HG03175 (cell line): ENCODE measurements at regions not wholly inside any gene's neighbourhood (a gene's known extent, or its start where the extent isn't known, plus 50 kb on each side); places are given as distances from the start of the nearest gene placed in this dataset.

Experiments
- ATAC-seq: cut with Tn5 transposase; IDR thresholded peaks from one replicate; pipeline ENCODE4 v1.9.1; 2021; ENCODE audit warnings: mild to moderate bottlenecking, moderate library complexity; ENCODE audit not compliant: unreplicated experiment

DNA sequence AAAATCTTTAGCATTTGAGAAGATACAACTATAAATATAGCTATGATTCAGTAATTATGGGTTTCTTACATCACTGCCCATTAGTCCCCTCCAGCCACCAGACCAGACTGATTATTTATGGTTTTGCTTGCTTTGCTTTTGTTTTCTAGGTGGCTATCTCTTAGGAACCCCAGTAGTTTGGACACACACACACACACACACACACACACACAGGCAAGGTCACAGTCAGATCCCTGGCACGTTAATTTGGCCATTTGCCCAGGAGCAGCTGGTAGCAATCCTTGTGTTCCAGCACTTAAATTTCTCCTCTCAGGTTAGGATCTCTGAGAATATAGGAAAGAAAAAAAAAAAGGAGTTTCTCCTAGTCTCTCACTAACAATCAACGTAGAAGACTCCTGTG is 90.2 kb upstream of the RESF1 start:
- no peak for ATAC-seq

DNA sequence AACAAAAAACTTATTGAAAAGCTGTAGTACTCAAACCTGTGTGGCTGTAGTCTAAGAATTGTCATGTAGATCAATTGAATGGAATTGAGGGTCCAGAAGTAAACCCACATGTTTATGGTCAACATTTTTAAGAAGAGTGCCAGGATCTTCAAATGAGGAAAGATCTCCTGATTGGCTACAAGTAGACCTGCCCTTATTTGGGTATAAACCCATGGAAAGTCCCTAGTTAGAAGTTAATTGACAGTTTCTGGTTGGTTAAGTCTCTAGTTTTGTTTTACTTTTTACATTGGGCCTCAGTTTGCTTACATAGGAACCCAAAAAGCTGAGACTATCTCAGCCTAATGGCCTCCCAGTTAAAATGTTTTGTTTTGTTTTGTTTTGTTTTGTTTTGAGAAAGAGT is 91.9 kb upstream of the RESF1 start:
- no peak for ATAC-seq

DNA sequence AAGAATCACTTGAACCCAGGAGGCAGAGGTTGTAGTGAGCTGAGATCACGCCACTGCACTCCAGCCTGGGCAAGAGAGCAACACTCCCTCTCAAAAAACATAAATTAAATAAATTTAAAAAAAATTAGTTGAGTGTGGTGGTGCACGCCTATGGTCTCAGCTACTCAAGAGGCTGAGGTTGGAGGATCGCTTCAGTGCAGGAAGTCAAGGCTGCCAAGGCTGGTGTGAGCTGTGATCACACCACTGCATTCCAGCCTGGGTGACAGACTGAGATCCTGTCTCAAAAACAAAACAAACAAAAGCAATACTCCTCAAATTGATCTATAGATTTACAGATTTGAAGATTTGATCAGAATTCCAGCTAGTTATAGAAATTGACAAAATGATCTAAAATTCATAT is 92.7 kb upstream of the RESF1 start:
- no peak for ATAC-seq

DNA sequence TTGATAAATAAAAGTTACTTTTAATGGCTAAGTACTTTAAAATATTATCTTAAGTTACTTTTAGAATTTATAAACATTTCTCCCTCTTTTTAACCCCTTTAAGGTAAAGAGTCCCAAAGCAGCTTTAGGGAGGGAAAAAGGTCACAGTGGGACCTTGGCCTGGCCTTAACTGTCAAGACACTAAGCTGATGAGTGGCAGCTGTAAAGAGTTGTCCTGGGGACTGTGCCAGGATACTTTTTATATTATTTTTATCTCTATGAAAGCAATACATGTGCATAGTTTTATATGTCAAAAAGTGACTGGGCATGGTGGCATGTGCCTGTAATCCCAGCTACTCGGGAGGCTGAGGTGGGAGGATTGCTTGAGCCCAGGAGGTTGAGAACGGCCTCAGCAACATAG is 94.2 kb upstream of the RESF1 start:
- no peak for ATAC-seq

DNA sequence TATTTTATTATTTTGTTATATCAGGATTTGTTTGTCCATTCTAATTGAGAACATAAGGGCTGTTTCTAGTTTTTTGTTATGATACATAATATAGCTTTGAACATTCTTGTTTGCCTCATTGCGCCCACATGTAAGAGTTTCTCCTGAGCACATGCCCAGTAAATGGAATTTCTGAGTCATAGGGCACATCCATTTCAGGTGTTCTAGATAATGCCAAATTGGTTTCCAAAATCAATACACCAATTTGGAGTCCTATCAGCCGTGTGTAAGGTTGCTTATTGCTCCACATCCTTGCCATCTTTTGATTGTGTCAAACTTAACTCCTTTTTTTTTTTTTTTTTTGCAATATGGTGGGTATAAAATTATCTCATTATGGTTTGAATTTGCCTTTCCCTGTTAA is 97.9 kb upstream of the RESF1 start:
- ATAC-seq, result no peak

DNA sequence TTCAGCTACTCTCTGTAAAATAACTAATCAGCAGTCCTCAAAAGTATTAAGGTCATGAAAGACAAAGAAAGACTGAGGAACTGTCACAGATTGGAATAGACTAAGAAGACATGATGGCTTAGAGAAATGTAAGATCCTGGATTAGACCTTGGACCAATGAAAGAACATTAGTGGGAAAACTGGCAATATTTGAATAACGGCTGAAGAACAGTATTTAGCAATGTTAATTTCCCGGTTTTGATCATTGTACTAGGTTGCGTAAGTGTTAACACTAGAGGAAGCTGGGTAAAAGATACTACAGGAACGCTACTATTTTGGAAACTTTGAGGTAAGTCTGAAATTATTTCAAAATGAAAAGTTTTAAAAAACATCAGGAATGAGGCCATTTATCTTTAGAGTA is 98.8 kb upstream of the RESF1 start:
- no peak for ATAC-seq

DNA sequence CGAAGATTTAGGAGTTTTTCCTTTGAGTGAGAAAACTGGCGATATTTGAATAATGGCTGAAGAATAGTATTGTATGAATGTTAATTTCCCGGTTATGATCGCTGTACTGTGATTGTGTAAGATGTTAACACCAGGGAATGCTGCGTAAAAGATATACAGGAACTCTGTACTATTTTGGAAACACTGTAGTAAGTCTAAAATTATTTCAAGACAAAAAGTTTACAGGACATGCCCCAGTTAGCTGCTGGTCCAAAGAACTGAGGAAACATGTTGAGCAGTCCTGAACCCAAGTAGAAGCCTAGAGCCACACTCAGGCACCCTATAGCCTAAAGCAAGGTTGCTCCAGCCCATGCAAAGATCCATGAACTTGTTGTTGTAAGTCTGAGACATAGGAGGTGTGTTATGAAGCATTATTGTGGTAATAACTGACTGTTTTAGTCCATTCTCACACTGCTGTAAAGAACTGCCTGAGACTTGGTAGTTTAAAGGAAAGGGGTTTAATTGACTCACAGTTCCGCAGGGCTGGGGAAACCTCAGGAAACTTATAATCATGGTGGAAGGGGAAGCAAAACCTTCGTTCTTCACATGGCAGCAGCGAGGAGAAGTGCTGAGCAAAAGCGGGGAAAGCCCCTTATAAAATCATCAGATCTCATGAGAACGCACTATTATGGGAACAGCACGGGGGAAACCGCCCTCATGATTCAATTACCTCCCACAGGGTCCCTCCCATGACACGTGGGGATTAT is 99.8 kb upstream of the RESF1 start:
- ATAC-seq, result no peak

DNA sequence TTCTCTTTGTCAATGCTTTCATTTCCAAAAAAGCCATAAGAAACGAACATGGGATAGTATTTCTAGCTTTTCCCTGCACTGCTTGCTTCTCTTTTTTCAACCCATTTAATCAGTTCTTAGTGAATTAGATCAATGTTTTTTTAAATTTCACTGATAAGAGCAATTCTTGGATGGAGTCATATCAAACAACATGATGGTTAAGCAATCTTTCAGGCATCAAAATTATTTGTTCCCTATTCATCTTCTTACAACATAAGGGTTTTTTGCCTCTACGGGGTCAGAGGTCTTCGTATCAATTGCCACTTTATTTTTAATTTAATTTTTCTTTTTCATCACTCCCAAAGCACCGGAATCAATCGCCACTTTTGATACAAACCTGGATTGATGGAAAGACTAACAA is 103.8 kb upstream of the RESF1 start:
- no peak for ATAC-seq

DNA sequence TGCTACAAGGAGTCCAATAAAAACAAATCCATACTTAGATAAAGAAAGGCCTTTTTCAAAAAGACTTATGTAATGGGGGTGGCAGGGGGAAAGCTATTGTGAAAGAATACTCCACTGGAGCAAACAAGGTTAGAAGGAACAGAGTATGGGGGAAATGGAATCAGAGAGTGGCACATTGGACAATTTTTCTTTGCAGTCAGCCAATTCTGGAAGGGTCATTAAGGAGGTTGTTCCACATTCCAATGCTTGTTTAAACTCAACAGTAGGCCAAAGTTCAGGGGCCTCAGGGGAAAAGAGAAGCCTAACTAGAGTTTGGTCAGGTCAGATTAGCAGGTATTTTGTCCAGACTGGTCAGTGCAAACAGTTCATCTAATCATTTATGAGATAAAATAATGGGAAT is 105.2 kb upstream of the RESF1 start:
- no peak for ATAC-seq

DNA sequence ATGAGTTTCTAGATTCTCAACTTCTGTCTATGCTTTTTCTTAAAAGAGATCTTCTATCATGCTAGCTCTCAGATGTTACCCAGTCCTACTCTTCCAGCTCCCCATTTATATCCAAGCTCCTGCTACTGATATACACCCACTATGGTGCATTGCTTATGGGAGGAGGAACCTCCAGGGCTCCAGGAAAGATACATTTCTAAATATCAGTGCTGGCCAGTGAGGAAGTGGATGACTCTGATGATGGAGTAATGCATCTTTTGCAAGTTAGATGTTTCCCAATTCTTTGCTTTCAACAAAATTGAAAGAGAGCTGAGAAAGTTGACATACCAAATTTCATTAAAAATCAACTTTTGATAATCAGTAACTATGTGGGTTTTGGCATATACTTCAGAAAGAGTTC is 105.7 kb upstream of the RESF1 start:
- ATAC-seq, result no peak

DNA sequence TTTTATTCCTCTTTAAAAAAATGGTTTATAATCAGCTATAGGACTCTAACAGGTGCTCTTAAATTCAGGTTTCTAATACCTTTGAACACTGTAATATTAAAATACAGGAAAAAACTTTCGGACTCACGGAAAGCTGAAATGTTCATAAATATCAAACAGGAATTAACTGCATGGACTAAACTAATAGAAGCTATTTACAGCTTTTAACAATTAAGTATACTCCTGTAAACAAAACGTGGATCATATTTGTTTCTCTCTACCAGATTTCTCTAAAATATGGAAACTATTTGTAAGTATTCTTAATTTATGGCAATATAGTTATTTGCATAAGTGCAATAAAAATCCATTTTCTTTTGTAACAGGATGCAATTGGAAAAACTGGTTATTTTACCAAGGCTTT is 108.9 kb upstream of the RESF1 start:
- ATAC-seq, result no peak

DNA sequence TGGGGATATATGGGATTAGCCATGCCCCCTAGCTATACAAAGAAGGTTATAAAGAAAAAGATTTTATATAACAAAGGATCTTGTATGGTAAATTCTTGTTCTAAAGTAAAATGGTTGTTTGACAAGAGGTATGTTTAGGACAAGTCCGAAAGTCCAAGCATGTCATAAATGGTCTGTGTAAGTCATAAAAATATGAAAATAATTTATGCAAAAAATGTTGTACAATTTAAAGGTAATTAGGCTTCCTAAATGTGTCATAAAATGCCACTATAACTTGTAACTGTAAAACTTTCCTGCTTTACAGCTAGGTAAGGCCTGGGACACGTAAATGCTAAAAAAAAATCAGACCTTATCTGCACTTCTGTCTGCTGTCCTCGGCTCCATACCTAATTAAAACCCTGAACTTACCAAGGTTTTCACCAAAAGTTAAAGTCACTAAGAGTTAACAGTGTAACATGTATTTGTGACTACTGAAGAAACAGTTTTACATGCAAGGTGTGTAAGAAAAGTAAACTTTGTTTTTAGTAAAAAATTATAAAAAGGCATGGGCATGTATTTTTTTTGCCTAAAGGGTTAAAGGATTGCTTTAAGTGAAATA is 110.0 kb upstream of the RESF1 start:
- no peak for ATAC-seq

DNA sequence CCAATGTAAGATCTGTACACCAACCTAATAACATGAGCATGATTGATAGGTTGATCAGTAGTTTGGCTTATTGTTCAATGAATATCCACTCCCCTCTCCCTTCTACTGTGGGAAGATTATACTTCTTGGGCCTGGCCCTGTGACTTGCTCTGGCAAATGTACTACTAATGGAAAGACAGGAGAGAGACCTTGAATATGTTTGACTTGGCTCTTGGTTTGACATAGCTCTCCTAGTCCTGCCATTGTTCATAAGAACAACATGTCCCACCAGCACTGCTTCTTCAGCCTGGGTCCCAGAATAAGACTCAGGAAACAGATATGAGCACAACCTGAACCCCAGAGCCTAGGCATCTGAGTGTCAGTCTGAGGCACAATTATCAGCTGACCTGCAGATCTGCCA is 112.8 kb upstream of the RESF1 start:
- no peak for ATAC-seq

DNA sequence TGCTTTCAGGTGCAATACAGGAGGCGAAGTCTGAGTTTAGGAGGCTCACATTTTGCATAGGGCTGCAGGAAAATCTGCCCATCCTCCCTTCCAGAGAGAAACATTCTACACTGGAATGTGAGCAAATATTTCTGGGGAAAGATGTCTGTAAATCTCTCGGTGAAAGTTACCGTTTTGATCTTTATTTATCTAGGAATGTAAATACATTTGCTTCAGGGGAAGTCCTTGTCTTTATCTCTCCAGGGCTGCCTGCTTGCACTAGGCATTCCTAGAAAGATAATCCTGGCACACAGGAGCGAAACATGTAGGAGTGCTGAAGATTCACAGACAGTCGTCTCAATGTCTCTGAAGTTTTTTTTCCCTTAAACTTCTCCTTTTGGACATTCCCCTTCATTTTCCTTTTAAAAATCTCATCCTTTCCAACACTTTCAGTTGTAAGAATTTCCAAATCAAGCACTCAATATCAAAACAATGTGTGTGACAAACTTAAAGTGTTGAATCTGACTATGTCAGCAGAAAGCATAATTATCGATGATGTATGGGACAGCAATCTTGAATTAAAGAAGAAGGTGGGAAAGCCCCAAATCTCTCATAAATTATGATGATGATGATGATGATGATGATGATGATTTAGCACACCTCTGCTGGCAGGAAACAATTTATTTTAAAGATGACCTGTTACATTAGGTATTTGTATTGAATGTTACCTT is 113.4 kb upstream of the RESF1 start:
- ATAC-seq, result no peak

DNA sequence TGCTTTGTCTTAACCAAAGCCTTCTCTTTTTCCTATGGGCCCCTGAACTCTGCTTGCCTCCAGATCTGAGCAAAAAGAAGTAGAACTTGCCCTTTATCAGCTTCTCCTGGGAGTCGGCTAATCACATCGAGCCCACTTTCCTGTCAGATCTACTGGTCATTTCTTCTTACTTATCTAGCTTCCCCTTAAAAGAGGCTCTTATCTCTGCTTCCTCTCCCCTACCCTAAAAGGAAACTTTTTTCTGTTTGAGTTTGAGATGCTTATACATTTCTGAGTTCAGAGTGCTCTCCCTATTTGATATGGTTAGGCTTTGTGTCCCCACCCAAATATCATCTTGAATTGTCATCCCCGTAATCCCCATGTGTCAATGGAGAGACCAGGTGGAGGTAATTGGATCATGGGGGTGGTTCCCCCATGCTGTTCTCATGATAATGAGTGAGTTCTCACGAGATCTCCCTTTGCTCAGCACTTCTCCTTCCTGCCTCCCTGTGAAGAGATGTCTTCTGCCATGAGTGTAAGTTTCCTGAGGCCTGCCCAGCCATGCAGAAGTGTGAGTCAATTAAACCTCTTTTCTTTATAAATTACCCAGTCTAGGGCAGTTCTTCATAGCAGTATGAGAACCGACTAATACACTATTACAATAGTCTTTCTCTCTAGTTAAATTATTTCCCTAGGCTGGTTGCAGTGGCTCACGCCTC is 114.7 kb upstream of the AMN1 start:
- no peak for ATAC-seq

DNA sequence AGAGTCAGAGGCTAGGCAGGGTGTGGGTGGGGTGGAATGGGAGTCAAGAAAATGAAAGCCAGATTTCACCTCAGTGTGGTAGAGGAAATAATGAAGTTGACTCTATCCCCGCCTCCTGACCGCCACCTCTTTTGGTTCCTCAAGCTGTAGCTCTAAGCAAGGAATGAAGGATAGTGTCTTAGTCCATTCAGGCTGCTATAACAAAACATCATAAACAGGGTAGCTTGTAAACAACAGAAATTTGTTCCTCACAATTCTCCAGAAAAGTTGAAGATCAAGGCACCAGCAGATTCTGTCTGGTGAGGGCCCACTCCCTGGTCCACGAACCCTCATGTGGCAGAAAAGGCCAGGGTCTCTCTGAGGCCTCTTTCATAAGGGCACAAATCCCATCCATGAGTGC is 109.1 kb upstream of the AMN1 start:
- no peak for ATAC-seq

DNA sequence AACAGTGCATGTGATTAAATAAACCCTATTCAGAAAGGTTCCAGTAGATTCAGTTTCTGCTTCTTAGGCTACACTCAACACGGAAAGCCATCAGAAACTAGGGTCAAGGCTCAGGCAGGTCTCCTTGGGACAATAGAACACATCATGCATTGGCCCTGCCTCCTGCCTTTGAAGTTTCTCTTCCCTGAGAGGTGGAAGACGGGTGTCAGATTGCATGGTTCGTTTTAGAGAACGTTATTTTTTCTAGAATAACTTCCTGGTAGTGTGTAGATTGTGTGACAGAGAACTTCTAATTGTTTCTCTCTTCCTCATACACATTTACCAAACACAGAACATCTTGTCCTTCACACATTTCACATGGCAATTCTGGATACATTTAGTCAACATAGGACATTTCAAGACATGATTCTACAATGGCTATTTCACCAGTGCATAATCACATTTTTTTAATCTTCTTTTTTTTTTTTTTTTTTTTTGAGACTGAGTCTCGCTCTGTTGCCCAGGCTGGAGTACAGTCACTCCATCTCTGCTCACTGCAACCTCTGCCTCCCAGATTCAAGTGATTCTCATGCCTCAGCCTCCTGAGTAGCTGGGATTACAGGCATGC is 106.6 kb upstream of the AMN1 start:
- ATAC-seq, result no peak

DNA sequence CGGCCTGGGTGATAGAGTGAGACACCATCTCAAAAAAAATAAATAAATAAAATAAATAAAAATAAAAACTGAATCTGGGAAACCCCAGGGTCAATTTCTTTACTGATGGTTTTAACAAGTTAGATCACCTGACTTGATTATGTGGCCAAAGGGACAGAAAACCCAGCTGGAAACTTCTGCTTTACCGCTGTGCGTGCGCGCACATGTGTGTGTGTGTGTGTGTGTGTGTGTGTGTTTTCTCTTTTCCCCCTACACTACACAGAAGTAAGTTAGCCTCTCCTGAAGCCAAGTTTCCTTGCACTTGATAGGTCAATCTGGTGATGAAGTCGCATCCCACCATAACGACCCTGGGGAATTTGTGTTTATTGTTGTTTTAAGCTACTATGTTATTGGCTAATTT is 105.3 kb upstream of the AMN1 start:
- no peak for ATAC-seq

DNA sequence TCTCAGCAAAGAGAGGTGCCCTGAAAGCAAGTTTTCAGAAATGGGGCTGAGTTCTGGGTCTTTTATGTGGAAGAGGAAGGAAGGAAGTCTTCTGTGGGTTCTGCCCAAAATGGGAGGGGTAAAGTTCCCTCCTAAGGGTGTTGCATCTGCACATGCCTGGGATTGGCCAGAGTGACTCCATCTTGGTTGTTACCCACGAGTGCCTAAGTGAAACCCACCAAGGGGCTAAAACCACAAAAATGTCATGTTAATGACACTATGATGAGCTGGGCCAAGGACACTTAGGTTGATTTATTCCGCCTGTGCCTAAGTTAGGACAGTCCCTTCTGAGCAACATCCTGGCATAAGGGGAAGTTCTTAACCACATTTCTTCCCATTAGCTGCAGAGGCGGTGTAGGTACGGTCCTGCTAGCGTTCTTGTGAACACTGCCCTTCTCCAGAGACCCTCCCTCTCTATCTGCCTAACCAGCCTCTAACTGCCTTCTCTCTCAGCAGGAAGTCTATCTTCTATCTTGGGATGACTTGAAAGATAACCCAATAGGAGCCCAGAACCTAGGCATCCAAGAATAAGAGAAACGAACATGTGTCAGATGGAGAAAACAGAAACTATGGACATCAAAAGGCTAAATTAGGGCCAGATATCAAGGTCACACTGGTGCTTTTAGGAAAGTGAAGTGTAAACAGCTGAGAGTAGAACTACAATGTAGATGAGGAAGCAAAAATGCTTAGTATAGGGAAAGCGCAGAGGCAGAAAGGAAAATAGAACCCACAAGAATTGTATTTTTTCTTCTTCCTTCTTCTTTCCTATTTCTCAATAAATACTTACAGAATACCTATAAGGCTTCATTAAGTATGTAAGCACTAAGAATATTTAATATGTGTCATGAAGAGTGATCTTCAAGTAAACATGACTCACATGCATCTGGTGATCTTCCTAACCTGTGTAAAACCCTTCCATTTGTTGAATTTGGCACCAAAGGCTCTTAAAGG is 104.2 kb upstream of the AMN1 start:
- no peak for ATAC-seq

DNA sequence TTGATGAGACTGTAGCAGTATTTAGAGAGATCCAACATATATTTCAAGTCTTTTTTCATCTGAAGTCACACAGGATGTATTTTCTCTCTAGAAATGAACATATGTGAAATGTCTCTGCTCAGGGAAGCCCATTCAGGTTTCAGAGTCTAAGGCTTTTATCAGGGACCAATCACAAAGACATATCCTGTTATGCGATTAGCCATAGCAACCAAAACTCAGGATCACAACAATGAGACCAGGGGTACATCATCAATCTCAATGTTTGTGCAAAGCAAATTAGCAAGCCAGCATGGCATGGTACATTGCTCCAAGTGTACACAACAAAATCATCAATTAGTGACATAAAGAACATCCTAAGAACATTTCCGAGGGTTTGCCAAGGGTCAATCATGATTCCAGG is 99.2 kb upstream of the AMN1 start:
- ATAC-seq, result no peak
